IMR-90 (cell line): ENCODE measurements at regions not wholly inside any gene's neighbourhood (a gene's known extent, or its start where the extent isn't known, plus 50 kb on each side); places are given as distances from the start of the nearest gene placed in this dataset.
"Not testable (repeated sequence)": the region's sequence is repeated elsewhere in the genome, so short reads cannot be mapped to it uniquely, and the experiment has no call there.

ENCODE experiments used
- ATAC-seq: fragments of 200-7000 bp; cut with Tn5 transposase; 2 replicates; pipeline ENCODE4 v1.9.1; 2020; ENCODE audit warnings: low read depth, mild to moderate bottlenecking, moderate library complexity
- BruUV-seq: library from RNA; stranded (reverse); fragments of 400-500 nt; replicated peaks from 2 replicates; lab custom pipeline; 2021; lab: Mats Ljungman, UMichigan
- CTCF ChIA-PET: fragments of 300-600 bp; formaldehyde crosslinking; extraction: SDS; loops from one replicate; lab custom pipeline; 2021; ENCODE audit warnings: antibody characterized with exemption; lab: Yijun Ruan, JAX
- POLR2A ChIA-PET: fragments of 300-600 bp; sonication (Branson Sonifier 250); formaldehyde crosslinking; loops from one replicate; lab custom pipeline; 2022; ENCODE audit warnings: antibody characterized with exemption; ENCODE audit not compliant: unreplicated experiment; lab: Charles Lee
- DNase-seq: peaks from one replicate; pipeline ENCODE4 v3.0.0; 2013
- H2AFZ ChIP-seq: replicated peaks from 2 replicates; pipeline ENCODE3; 2013; ENCODE audit warnings: low read length, mild to moderate bottlenecking; ENCODE audit not compliant: poor library complexity
- H2AK5ac ChIP-seq: 2 replicates; pipeline ENCODE4 v1.6.1; 2013; ENCODE audit warnings: low read depth, low read length, inconsistent platforms
- H2AK9ac ChIP-seq: replicated peaks from 2 replicates; pipeline ENCODE3; 2013; ENCODE audit warnings: mild to moderate bottlenecking, low read depth, low read length, moderate library complexity; ENCODE audit not compliant: poor library complexity
- H2BK120ac ChIP-seq: 2 replicates; pipeline ENCODE4 v1.6.1; 2013; ENCODE audit warnings: low read depth, low read length, inconsistent platforms
- H2BK15ac ChIP-seq: 3 replicates; pipeline ENCODE4 v1.6.1; 2013; ENCODE audit warnings: low read depth, low read length, inconsistent platforms
- H2BK20ac ChIP-seq: 2 replicates; pipeline ENCODE4 v1.6.1; 2013; ENCODE audit warnings: low read depth, mild to moderate bottlenecking, inconsistent platforms, low read length, moderate library complexity
- H2BK5ac ChIP-seq: 2 replicates; pipeline ENCODE4 v1.6.1; 2013; ENCODE audit warnings: mild to moderate bottlenecking, low read depth, low read length, inconsistent platforms; ENCODE audit not compliant: poor library complexity, severe bottlenecking
- H3K14ac ChIP-seq: replicated peaks from 2 replicates; pipeline ENCODE4 v1.6.1; 2013; ENCODE audit warnings: low read depth, low read length, inconsistent platforms
- H3K18ac ChIP-seq: 2 replicates; pipeline ENCODE4 v1.6.1; 2013; ENCODE audit warnings: low read depth, low read length, control low read depth
- H3K23ac ChIP-seq: 2 replicates; pipeline ENCODE4 v1.6.1; 2013; ENCODE audit warnings: low read depth, low read length, inconsistent platforms
- H3K27ac ChIP-seq: 2 replicates; pipeline ENCODE4 v1.5.1; 2013; ENCODE audit warnings: mild to moderate bottlenecking, control low read depth, low read length; ENCODE audit not compliant: insufficient read depth
- H3K27me3 ChIP-seq: 2 replicates; pipeline ENCODE4 v1.6.1; 2013; ENCODE audit warnings: low read length; ENCODE audit not compliant: control insufficient read depth, insufficient read depth
- H3K36me3 ChIP-seq: 2 replicates; pipeline ENCODE4 v1.6.1; 2013; ENCODE audit warnings: low read length, mixed read lengths; ENCODE audit not compliant: control insufficient read depth, insufficient read depth
- H3K4ac ChIP-seq: 2 replicates; pipeline ENCODE4 v1.6.1; 2013; ENCODE audit warnings: low read depth, low read length, inconsistent platforms
- H3K4me1 ChIP-seq: 2 replicates; pipeline ENCODE4 v1.6.1; 2013; ENCODE audit warnings: low read length, mixed read lengths; ENCODE audit not compliant: control insufficient read depth, insufficient read depth
- H3K4me2 ChIP-seq: 2 replicates; pipeline ENCODE4 v1.6.1; 2013; ENCODE audit warnings: low read depth, mild to moderate bottlenecking, control low read depth, low read length, moderate library complexity
- H3K4me3 ChIP-seq: 2 replicates; pipeline ENCODE4 v1.5.1; 2013; ENCODE audit warnings: low read depth, mild to moderate bottlenecking, control low read depth, low read length, moderate library complexity; ENCODE audit not compliant: insufficient read depth
- H3K56ac ChIP-seq: 2 replicates; pipeline ENCODE4 v1.6.1; 2013; ENCODE audit warnings: low read length, inconsistent platforms; ENCODE audit not compliant: insufficient read depth; ENCODE audit errors: extremely low read depth
- H3K79me1 ChIP-seq, 2 experiments: 2 replicates each; pipeline ENCODE4 v1.6.1; 2013; ENCODE audit warnings: low read length in 2 of 2, inconsistent platforms in 1 of 2, low read depth in 1 of 2
- H3K9ac ChIP-seq: 2 replicates; pipeline ENCODE4 v1.6.1; 2013; ENCODE audit warnings: low read depth, low read length, control low read depth
- H3K9me1 ChIP-seq: 2 replicates; pipeline ENCODE4 v1.6.1; 2013; ENCODE audit warnings: low read length, inconsistent platforms; ENCODE audit not compliant: insufficient read depth
- H3K9me3 ChIP-seq: 2 replicates; pipeline ENCODE4 v1.6.1; 2013; ENCODE audit warnings: low read length; ENCODE audit not compliant: control insufficient read depth, insufficient read depth
- H4K20me1 ChIP-seq: 2 replicates; pipeline ENCODE4 v1.6.1; 2013; ENCODE audit warnings: low read length, inconsistent platforms; ENCODE audit not compliant: insufficient read depth
- H4K5ac ChIP-seq: 2 replicates; pipeline ENCODE4 v1.6.1; 2013; ENCODE audit warnings: mild to moderate bottlenecking, low read depth, low read length, control low read depth
- H4K8ac ChIP-seq, 2 experiments: 2 replicates each; pipeline ENCODE4 v1.6.1; 2013; ENCODE audit warnings: low read depth in 2 of 2, low read length in 2 of 2, control low read depth in 1 of 2, inconsistent platforms in 1 of 2
- H4K91ac ChIP-seq: 2 replicates; pipeline ENCODE4 v1.6.1; 2013; ENCODE audit warnings: low read depth, low read length, inconsistent platforms; ENCODE audit not compliant: insufficient read depth
- WGBS, 2 experiments: methylation state at CpG; one replicate each; pipeline versions ENCODE4 v1.1.5 to v1.1.7; 2013; ENCODE audit warnings: missing lambda C conversion rate in 2 of 2; ENCODE audit not compliant: insufficient read length in 1 of 2; ENCODE audit errors: extremely low coverage in 2 of 2; 5-methylcytosine and 5-hydroxymethylcytosine counted together
- dilution Hi-C: fragments of 300-500 bp; cut with HindIII; formaldehyde crosslinking; loops from one replicate; pipeline ENCODE4 v1.14.3; 2018; ENCODE audit warnings: low sequenced_read_pairs; ENCODE audit not compliant: unreplicated experiment
- in situ Hi-C: fragments of 300-500 bp; cut with MboI; formaldehyde crosslinking; loops from 3 replicates; pipeline ENCODE4 v1.14.3; 2019; ENCODE audit warnings: low sequenced_read_pairs, inconsistent platforms, mixed read lengths
- intact Hi-C: fragments of 100-400 bp; cut with micrococcal nuclease; formaldehyde crosslinking; loops from 2 replicates; pipeline ENCODE4 v1.10.0; 2022

GRCh38 chr9:42384585-42384984 lies 201.1 kb downstream of the SPATA31A6 start:
- dilution Hi-C loops, ATAC-seq: not testable (repeated sequence)

GRCh38 chr9:42385574-42386120 lies 202.2 kb downstream of the SPATA31A6 start:
- H3K4me2 ChIP-seq, H2AFZ ChIP-seq, POLR2A ChIA-PET, BruUV-seq, H4K20me1 ChIP-seq, H2BK120ac ChIP-seq, H3K27ac ChIP-seq, intact Hi-C loops, H3K4me3 ChIP-seq, H2BK20ac ChIP-seq, DNase-seq, H3K23ac ChIP-seq, H3K4me1 ChIP-seq, ATAC-seq, CTCF ChIA-PET, H2AK9ac ChIP-seq, H3K18ac ChIP-seq, H3K4ac ChIP-seq, H2AK5ac ChIP-seq, H3K79me1 ChIP-seq, H3K14ac ChIP-seq, H3K27me3 ChIP-seq, H3K56ac ChIP-seq, H3K9me3 ChIP-seq, H2BK5ac ChIP-seq, H4K91ac ChIP-seq, H3K9ac ChIP-seq, dilution Hi-C loops, H3K9me1 ChIP-seq, H2BK15ac ChIP-seq, H3K36me3 ChIP-seq, in situ Hi-C loops, H4K5ac ChIP-seq, H4K8ac ChIP-seq: not testable (repeated sequence)
- WGBS, 2 experiments: 63% methylated on average over 2 of the region's 11 CpGs; no CpG with 5 or more reads in 1 of the 2 experiments

More at GRCh38 chr9:42384585-42384984, 201.1 kb downstream of the SPATA31A6 start:
- H3K23ac ChIP-seq, H4K91ac ChIP-seq, H4K8ac ChIP-seq, H3K36me3 ChIP-seq, H2AK5ac ChIP-seq, in situ Hi-C loops, H2BK20ac ChIP-seq, POLR2A ChIA-PET, H3K27ac ChIP-seq, H2BK15ac ChIP-seq, BruUV-seq, H3K9ac ChIP-seq, H3K9me3 ChIP-seq, intact Hi-C loops, DNase-seq, H3K9me1 ChIP-seq, H2AK9ac ChIP-seq, H2BK5ac ChIP-seq, H3K79me1 ChIP-seq, H3K27me3 ChIP-seq, CTCF ChIA-PET, H4K5ac ChIP-seq, H3K18ac ChIP-seq, H3K56ac ChIP-seq, H3K4me2 ChIP-seq, H3K14ac ChIP-seq, H2BK120ac ChIP-seq, H3K4ac ChIP-seq, H4K20me1 ChIP-seq, H3K4me1 ChIP-seq, H3K4me3 ChIP-seq, H2AFZ ChIP-seq: not testable (repeated sequence)
- 83% methylated on average over 17 of the region's 24 CpGs; no CpG with 5 or more reads in 1 of the 2 experiments for WGBS, 2 experiments
